ENCODE measurements at regions not wholly inside any gene's neighbourhood (a gene's known extent, or its start where the extent isn't known, plus 50 kb on each side); places are given as distances from the start of the nearest gene placed in this dataset.

- no peaks in the 10 kb centered on the region for H3K27me3 ChIP-seq
- H3K36me3 ChIP-seq: no peaks in the 10 kb centered on the region
- H3K4me3 ChIP-seq: no peak overlapping the region
- no peak overlapping the region for H3K27ac ChIP-seq
- no peaks in the 10 kb centered on the region for H3K4me1 ChIP-seq
- H3K9me3 ChIP-seq: no peaks in the 10 kb centered on the region
- intact Hi-C loops (cut with DNase I; ENCODE audit: low total_unique reads): no loop called here
- no peak for DNase-seq
- TF ChIP-seq CTCF (IDR thresholded peaks at IDR 0.05): no peak
These were observed 1697.1 kb upstream of the NUDT12 start for GRCh38 chr5:105259581-105260217.

- H3K27ac ChIP-seq: no peak overlapping the region
- DNase-seq: no peak
- no peaks in the 10 kb centered on the region for H3K36me3 ChIP-seq
- intact Hi-C loops (cut with DNase I; ENCODE audit: low total_unique reads): no loop called here
- TF ChIP-seq CTCF (IDR thresholded peaks at IDR 0.05): no peak
- no peaks in the 10 kb centered on the region for H3K4me1 ChIP-seq
- no peak overlapping the region for H3K4me3 ChIP-seq
- no peaks in the 10 kb centered on the region for H3K27me3 ChIP-seq
- no peaks in the 10 kb centered on the region for H3K9me3 ChIP-seq
These were observed 1676.0 kb upstream of the NUDT12 start for GRCh38 chr5:105238561-105238960.

- Histone ChIP-seq H3K36me3 (no peaks in the 10 kb centered on the region), H3K9me3 (no peaks in the 10 kb centered on the region), H3K4me1 (no peaks in the 10 kb centered on the region), H3K27ac (no peak overlapping the region), H3K27me3 (no peaks in the 10 kb centered on the region), H3K4me3 (no peak overlapping the region)
- TF ChIP-seq CTCF (IDR thresholded peaks at IDR 0.05): no peak
- no peak for DNase-seq
- intact Hi-C loops (cut with DNase I; ENCODE audit: low total_unique reads): no loop called here
These were observed 1668.0 kb upstream of the NUDT12 start for GRCh38 chr5:105230516-105231157.

GRCh38 chr5:105218018-105218417 lies 1655.4 kb upstream of the NUDT12 start:
- no peak for TF ChIP-seq CTCF (IDR thresholded peaks at IDR 0.05)
- Histone ChIP-seq H3K4me1 (no peaks in the 10 kb centered on the region), H3K36me3 (no peaks in the 10 kb centered on the region), H3K27ac (no peak overlapping the region), H3K4me3 (no peak overlapping the region), H3K27me3 (no peaks in the 10 kb centered on the region), H3K9me3 (no peaks in the 10 kb centered on the region)
- no peak for DNase-seq
- intact Hi-C loops (cut with DNase I; ENCODE audit: low total_unique reads): no loop called here

GRCh38 chr5:105213078-105213477 lies 1650.5 kb upstream of the NUDT12 start:
- Histone ChIP-seq H3K36me3 (no peaks in the 10 kb centered on the region), H3K27ac (no peak overlapping the region), H3K27me3 (no peaks in the 10 kb centered on the region), H3K4me3 (no peak overlapping the region), H3K9me3 (no peaks in the 10 kb centered on the region), H3K4me1 (no peaks in the 10 kb centered on the region)
- DNase-seq: no peak
- TF ChIP-seq CTCF (IDR thresholded peaks at IDR 0.05): no peak
- intact Hi-C loops (cut with DNase I; ENCODE audit: low total_unique reads): no loop called here
